ENCODE measurements at regions not wholly inside any gene's neighbourhood (a gene's known extent, or its start where the extent isn't known, plus 50 kb on each side); places are given as distances from the start of the nearest gene placed in this dataset.

DNA sequence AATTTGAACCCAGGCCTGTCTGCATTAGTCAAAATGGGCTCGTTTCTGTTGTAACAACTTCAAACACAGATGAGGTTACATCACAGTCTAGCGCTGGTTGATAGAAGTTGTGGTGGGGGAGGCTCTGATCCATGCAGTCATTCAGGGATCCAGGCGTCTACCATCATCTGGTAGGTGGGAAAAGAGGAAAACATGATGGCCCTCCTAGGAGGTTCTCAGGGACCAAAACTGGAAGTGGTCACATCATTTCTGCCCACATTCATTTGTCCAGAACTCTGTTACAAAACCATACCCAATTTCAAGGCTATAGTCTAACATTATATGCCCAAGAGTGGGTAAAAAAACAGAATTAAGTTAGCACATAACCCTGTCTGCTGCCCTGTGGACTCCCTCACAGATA is 135.1 kb downstream of the PHETA1 start:
- no peak for DNase-seq (ENCODE audit: low read depth)

DNA sequence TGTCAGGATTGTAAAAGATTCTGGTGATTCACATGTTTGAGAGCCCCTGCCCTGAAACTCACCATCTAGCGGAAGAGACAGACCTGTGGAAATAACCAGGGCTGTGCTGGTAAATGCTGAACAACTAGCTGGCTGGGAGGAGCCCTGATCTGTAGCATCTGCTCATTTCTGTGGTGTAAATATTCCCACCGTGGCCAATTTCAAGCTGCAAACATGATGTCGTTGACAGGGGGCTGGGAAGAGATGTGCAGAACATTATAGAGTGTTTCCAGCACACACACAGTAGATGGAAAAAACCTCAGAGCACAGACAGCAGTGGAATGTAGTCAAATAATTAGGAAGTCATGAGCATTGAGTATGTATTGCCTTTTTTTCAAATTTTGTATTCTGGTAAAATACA is 138.2 kb downstream of the PHETA1 start:
- TF ChIP-seq, protein P1, sequence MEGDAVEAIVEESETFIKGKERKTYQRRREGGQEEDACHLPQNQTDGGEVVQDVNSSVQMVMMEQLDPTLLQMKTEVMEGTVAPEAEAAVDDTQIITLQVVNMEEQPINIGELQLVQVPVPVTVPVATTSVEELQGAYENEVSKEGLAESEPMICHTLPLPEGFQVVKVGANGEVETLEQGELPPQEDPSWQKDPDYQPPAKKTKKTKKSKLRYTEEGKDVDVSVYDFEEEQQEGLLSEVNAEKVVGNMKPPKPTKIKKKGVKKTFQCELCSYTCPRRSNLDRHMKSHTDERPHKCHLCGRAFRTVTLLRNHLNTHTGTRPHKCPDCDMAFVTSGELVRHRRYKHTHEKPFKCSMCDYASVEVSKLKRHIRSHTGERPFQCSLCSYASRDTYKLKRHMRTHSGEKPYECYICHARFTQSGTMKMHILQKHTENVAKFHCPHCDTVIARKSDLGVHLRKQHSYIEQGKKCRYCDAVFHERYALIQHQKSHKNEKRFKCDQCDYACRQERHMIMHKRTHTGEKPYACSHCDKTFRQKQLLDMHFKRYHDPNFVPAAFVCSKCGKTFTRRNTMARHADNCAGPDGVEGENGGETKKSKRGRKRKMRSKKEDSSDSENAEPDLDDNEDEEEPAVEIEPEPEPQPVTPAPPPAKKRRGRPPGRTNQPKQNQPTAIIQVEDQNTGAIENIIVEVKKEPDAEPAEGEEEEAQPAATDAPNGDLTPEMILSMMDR (IDR thresholded peaks at IDR 0.05; ENCODE audit: insufficient read depth, low read depth, low read length) = no peak
- no peak overlapping the region for H3K4me3 ChIP-seq (ENCODE audit: low read depth, low read length)
- DNase-seq (ENCODE audit: low read depth) = no peak

More for the DNA sequence above, 135.1 kb downstream of the PHETA1 start:
- H3K4me3 ChIP-seq (ENCODE audit: low read depth, low read length) = no peak overlapping the region
- TF ChIP-seq, protein P1 (IDR thresholded peaks at IDR 0.05; ENCODE audit: insufficient read depth, low read depth, low read length) = no peak

DNA sequence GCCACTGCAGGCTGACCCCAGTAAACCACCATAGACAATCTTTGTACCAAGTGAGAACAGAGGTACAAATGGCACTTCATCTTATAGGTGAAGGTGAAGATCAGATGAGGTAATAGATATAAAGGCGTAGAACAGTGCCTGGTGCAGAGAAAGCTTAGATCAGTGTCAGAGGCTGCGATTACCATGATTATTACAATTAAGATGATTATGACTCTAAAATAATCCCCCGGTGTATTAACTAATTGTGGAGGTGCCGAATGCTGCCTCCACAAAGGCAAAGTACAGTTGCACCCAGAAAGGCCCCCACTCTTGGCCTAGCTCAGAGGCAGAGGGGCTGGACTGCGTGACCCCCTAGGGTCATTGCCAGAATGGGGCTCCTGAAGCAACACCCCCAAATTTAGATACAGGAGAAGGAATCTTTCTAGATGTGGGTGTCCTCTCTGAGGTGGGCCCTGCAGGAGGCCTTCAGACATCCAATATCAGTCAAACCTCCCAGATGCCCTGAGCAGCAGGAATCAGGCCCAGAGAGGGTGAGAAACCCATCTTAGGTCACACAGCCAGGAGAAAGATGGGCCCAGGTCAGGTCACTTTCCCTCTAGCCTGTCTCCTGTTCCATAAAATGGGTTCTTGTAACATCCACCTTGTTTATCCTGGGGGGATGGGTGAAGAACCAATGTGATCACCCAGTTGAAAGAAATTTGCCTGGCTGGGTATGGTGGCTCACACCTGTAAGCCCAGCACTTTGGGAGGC is 139.8 kb downstream of the PHETA1 start:
- TF ChIP-seq, protein P1 (IDR thresholded peaks at IDR 0.05; ENCODE audit: insufficient read depth, low read depth, low read length) = no peak
- H3K4me3 ChIP-seq (ENCODE audit: low read depth, low read length) = no peak overlapping the region
- DNase-seq (ENCODE audit: low read depth) = no peak

DNA sequence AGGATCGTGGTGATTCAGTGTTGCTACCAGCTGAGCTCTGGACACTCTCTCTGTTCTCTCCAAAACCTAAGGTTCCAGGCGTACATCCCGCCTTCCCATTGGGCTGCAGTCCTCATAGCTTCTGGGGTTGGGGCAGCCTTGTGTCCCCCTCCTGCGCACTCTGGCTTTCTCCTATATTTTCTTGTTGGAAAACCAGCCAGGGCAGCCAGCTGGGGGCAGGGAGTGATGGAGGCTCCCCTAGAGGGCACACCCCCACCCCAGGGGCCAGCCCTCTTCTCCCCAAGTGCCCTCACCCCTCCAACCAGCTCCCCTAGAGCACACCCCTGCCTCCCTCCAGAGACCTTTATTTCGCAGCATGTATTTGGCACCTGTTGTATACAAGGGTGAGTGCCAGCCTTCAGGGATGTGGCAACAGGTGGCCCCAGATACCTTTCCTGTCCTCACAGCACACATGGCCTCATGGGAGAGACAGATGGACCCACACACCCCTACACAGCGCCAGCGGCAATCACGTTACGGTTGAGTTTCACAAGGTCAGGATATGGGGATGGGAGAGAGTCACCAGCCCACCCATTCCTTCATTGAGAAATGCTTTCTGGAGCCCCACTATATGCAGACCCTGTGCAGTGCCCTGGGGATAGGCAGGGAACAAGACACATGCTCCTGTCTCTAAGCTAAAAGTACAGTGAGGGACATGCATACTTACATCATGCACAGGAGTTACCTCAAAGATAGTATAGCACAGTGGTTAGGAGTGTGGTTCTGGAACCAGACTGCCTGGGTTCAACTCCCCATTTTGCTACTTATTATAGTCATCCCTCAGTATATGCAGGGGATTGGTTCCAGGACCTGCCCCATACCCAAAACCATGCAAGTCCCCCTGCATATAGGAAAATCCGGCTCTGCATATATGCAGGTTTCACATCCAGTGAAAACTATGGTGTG is 141.1 kb downstream of the PHETA1 start:
- no peak overlapping the region for H3K4me3 ChIP-seq (ENCODE audit: low read depth, low read length)
- no peak for DNase-seq (ENCODE audit: low read depth)
- TF ChIP-seq, protein P1 (IDR thresholded peaks at IDR 0.05; ENCODE audit: insufficient read depth, low read depth, low read length) = no peak

DNA sequence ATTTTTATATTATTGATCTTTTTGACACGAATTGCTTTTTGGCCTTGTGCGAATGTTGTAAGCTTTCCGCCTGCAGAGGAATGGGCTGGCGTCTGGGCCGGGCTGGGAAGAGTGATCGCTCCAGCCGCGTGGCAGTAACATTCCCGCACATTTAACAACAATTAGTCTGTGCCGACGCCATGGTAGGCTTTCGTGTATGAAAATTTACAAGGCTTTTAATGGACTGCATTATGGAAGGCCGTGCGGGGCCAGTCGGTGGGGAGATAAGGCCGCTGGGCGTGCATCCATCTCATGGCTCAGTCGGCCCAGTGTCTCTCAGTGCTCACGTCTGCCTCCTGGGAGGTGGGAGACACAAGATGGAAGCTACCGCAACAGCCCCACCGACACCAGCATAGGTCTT is 142.2 kb downstream of the PHETA1 start:
- no peak for DNase-seq (ENCODE audit: low read depth)
- H3K4me3 ChIP-seq (ENCODE audit: low read depth, low read length) = no peak overlapping the region
- TF ChIP-seq, protein P1 (IDR thresholded peaks at IDR 0.05; ENCODE audit: insufficient read depth, low read depth, low read length) = no peak

DNA sequence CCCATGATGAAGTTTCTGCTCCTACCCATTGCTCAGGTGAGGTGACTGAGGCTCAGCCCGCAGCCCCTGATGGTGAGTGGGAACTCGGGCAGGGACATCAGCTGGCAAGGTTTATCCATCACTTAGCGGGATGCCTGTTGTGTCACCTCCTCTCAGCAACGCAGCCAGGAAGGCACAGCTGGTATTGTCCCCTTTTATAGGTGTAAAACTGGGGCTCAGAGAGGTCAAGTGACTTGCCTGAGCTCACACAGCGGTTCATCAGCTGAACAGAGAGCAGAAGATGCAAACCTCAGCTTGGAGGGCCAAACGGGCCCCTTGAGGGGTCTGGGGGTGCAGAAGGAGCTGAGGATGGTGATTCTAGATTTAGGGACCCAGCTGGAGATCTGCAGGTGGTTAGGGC is 143.6 kb downstream of the PHETA1 start:
- no peak for DNase-seq (ENCODE audit: low read depth)
- no peak overlapping the region for H3K4me3 ChIP-seq (ENCODE audit: low read depth, low read length)
- TF ChIP-seq, protein P1 (IDR thresholded peaks at IDR 0.05; ENCODE audit: insufficient read depth, low read depth, low read length) = no peak

All from fibroblast of villous mesenchyme (primary cell).